HL-60 (cell line): ENCODE measurements at regions not wholly inside any gene's neighbourhood (a gene's known extent, or its start where the extent isn't known, plus 50 kb on each side); places are given as distances from the start of the nearest gene placed in this dataset.

ENCODE experiments used
- DNase-seq, 2 experiments: peaks; one replicate each; pipeline ENCODE4 v3.0.0-alpha.2; 2010 to 2020; ENCODE audit warnings: low read depth in 1 of 2, low spot score in 1 of 2
- H3K27ac ChIP-seq: fragments of 250-450 bp; sonication (Bioruptor Pico); replicated peaks from 2 replicates; pipeline ENCODE4 v1.5.1; 2020; ENCODE audit warnings: mild to moderate bottlenecking, moderate library complexity
- H3K27me3 ChIP-seq: fragments of 250-450 bp; sonication (Bioruptor Pico); 2 replicates; pipeline ENCODE4 v1.5.1; 2021; ENCODE audit warnings: mild to moderate bottlenecking, moderate library complexity; ENCODE audit not compliant: insufficient read depth, poor library complexity, severe bottlenecking
- H3K4me3 ChIP-seq: replicated peaks from 2 replicates; pipeline ENCODE4 v1.5.1; 2011; ENCODE audit warnings: mild to moderate bottlenecking, control low read depth, low read length; ENCODE audit not compliant: insufficient read depth
- CTCF ChIP-seq: IDR thresholded peaks from one replicate; pipeline ENCODE4 v1.5.1; 2011; ENCODE audit warnings: low read length, control low read depth, inconsistent platforms; ENCODE audit not compliant: insufficient read depth
- GABPA ChIP-seq: IDR thresholded peaks from 2 replicates; pipeline ENCODE4 v1.6.1; 2012; ENCODE audit warnings: low read depth
- POLR2AphosphoS5 ChIP-seq: IDR thresholded peaks from 2 replicates; pipeline ENCODE4 v1.6.1; 2012; ENCODE audit warnings: low read depth
- SPI1 ChIP-seq: IDR thresholded peaks from 2 replicates; pipeline ENCODE4 v1.6.1; 2012; ENCODE audit warnings: low read depth, mild to moderate bottlenecking, borderline replicate concordance
- TF ChIP-seq, protein P1 (sequence below): IDR thresholded peaks from 2 replicates; pipeline ENCODE4 v1.6.1; 2012; ENCODE audit warnings: low read depth; ENCODE audit not compliant: insufficient replicate concordance

DNA sequence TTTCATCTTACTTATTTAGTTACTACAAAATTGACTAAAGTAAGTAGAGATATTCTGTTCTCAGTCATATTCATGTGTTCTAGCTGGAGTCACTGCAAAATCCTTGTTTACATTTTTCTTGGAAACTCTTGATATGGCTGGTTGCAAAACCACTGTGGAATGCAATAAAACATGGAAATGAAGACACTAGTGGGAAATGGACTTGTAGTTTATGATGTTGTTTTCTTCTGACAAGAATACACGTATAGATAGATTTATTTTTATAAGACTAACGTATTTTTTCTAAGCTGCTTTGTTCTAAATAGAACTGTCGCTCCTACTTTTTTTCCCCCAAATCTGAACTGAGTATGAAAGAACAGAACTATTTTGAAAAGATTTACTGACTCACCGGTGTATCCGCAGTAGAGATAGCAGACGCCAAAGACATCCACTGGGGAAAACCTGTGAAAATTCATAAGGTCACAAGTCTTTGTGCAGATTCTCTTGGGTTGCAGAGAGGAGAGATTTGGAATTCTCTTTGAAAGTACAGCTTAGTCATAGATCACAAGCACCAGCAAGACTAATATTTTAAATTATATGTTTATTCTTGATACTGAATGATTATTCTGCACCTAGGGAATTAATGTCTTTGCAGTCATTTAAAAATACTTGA, 119.6 kb upstream of the TAF11L2 start:
- no peak overlapping the region for H3K4me3 ChIP-seq
- no peak overlapping the region for H3K27ac ChIP-seq
- DNase-seq: no peak
- TF ChIP-seq CTCF: no peak
- no peak for TF ChIP-seq SPI1
- no peak for TF ChIP-seq GABPA
- TF ChIP-seq, protein P1, sequence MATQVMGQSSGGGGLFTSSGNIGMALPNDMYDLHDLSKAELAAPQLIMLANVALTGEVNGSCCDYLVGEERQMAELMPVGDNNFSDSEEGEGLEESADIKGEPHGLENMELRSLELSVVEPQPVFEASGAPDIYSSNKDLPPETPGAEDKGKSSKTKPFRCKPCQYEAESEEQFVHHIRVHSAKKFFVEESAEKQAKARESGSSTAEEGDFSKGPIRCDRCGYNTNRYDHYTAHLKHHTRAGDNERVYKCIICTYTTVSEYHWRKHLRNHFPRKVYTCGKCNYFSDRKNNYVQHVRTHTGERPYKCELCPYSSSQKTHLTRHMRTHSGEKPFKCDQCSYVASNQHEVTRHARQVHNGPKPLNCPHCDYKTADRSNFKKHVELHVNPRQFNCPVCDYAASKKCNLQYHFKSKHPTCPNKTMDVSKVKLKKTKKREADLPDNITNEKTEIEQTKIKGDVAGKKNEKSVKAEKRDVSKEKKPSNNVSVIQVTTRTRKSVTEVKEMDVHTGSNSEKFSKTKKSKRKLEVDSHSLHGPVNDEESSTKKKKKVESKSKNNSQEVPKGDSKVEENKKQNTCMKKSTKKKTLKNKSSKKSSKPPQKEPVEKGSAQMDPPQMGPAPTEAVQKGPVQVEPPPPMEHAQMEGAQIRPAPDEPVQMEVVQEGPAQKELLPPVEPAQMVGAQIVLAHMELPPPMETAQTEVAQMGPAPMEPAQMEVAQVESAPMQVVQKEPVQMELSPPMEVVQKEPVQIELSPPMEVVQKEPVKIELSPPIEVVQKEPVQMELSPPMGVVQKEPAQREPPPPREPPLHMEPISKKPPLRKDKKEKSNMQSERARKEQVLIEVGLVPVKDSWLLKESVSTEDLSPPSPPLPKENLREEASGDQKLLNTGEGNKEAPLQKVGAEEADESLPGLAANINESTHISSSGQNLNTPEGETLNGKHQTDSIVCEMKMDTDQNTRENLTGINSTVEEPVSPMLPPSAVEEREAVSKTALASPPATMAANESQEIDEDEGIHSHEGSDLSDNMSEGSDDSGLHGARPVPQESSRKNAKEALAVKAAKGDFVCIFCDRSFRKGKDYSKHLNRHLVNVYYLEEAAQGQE: no peak
- TF ChIP-seq POLR2AphosphoS5: no peak
- no peaks in the 10 kb centered on the region for H3K27me3 ChIP-seq

DNA sequence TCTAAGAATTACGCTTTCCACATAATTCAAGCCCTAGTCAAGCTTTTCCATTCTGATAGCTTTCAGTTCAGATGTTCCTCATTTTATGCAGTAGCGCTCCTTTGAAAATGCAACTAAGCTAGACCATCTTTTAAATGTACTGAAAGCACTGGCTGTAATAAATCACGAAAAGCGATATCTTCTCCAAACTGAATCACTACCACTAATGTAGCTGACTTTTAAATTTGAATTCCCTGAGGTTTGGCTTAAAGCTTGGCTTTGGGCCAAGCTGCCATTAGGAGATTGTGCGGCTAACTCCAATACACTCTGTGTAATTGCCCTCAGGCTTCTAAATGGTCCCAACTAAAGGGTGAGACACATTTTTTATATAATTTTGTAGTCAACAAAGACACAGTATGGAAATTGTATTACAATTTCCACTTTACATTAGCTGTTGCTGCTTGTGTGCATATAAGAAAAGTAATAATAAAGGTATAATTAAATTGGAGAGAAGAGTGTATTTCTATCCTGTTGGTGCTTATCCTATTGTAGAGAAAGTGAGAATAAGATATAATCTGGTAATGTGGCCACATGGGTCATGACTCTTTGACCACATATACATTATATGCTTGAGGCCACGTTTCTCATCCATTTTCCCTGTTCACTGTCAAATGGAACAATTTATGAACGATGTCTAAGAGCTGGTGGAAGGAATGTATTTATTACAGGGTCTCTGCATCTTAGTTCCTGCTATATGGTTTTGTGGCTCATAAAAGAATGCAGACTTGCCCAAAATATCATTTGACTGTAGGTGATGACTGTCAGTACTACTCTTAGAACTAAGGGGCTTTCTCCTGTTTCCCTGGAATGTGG, 118.7 kb upstream of the TAF11L2 start:
- Histone ChIP-seq H3K27ac (no peak overlapping the region), H3K27me3 (no peaks in the 10 kb centered on the region), H3K4me3 (no peak overlapping the region)
- no peak for DNase-seq
- TF ChIP-seq GABPA: no peak
- TF ChIP-seq POLR2AphosphoS5: no peak
- no peak for TF ChIP-seq SPI1
- TF ChIP-seq CTCF: no peak
- TF ChIP-seq, protein P1: no peak

DNA sequence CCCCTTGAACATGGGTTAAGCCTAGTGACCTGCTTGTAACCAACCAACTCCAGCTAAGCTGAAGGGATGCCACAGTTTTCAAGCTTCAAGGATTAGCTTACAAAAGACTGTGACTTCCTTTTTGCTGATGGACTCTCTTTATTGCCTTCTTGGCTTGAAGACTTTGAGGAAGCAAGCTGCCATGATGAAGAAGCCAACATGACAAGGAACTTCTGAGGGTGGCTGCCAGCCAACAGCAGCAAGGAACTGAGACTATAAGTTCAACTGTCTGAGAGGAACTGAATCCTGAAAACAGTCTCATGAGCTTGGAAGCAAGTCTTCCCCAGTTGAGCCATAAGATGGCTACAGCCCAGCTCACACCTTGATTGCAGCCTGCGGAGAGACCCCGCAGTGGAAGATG, 116.1 kb upstream of the TAF11L2 start:
- no peak overlapping the region for H3K4me3 ChIP-seq
- H3K27me3 ChIP-seq: no peaks in the 10 kb centered on the region
- TF ChIP-seq SPI1: peak; percentile 75; the same call in 1 of the 2 replicates
- no peak for TF ChIP-seq POLR2AphosphoS5
- peak; percentile 66 to 76 for DNase-seq
- H3K27ac ChIP-seq: peak overlapping the region; percentile 57

- no peak for DNase-seq
- H3K27ac ChIP-seq: no peak overlapping the region
- H3K27me3 ChIP-seq: no peaks in the 10 kb centered on the region
- H3K4me3 ChIP-seq: no peak overlapping the region
- TF ChIP-seq SPI1: no peak
- TF ChIP-seq, protein P1: no peak
- no peak for TF ChIP-seq GABPA
- no peak for TF ChIP-seq POLR2AphosphoS5
- no peak for TF ChIP-seq CTCF
Measured at GRCh38 chr5:17383526-17383925, 114.5 kb upstream of the TAF11L2 start.
